ENCODE measurements at regions not wholly inside any gene's neighbourhood (a gene's known extent, or its start where the extent isn't known, plus 50 kb on each side); places are given as distances from the start of the nearest gene placed in this dataset.

GRCh38 chr5:167777746-167778145, 513.7 kb upstream of the WWC1 start:
- H3K27ac ChIP-seq, result no peak overlapping the region
- TF ChIP-seq CTCF (IDR thresholded peaks at IDR 0.05), result no peak
- H3K4me3 ChIP-seq, result no peak overlapping the region
- DNase-seq (ENCODE audit: low spot score), result no peak

GRCh38 chr5:167778228-167778627, 513.2 kb upstream of the WWC1 start:
- Histone ChIP-seq H3K27ac (no peak overlapping the region), H3K4me3 (no peak overlapping the region)
- no peak for DNase-seq (ENCODE audit: low spot score)
- TF ChIP-seq CTCF (IDR thresholded peaks at IDR 0.05), result no peak

GRCh38 chr5:167779644-167780043, 511.8 kb upstream of the WWC1 start:
- no peak for DNase-seq (ENCODE audit: low spot score)
- no peak overlapping the region for H3K4me3 ChIP-seq
- H3K27ac ChIP-seq, result no peak overlapping the region
- no peak for TF ChIP-seq CTCF (IDR thresholded peaks at IDR 0.05)

GRCh38 chr5:167780177-167780576, 511.3 kb upstream of the WWC1 start:
- Histone ChIP-seq H3K4me3 (no peak overlapping the region), H3K27ac (no peak overlapping the region)
- no peak for TF ChIP-seq CTCF (IDR thresholded peaks at IDR 0.05)
- no peak for DNase-seq (ENCODE audit: low spot score)

- TF ChIP-seq CTCF (IDR thresholded peaks at IDR 0.05), result no peak
- Histone ChIP-seq H3K27ac (no peak overlapping the region), H3K4me3 (no peak overlapping the region)
- no peak for DNase-seq (ENCODE audit: low spot score)
Measured at GRCh38 chr5:167783145-167783817, 508.2 kb upstream of the WWC1 start.

GRCh38 chr5:167785106-167785505, 506.3 kb upstream of the WWC1 start:
- DNase-seq (ENCODE audit: low spot score), result no peak
- no peak overlapping the region for H3K4me3 ChIP-seq
- TF ChIP-seq CTCF (IDR thresholded peaks at IDR 0.05), result no peak
- H3K27ac ChIP-seq, result peak overlapping the region in 1 of 2 donors; percentile 60

GRCh38 chr5:167785901-167786300, 505.5 kb upstream of the WWC1 start:
- TF ChIP-seq CTCF (IDR thresholded peaks at IDR 0.05), result no peak
- Histone ChIP-seq H3K27ac (peak overlapping the region in 1 of 2 donors; percentile 60), H3K4me3 (no peak overlapping the region)
- DNase-seq (ENCODE audit: low spot score), result no peak
